ENCODE measurements at regions not wholly inside any gene's neighbourhood (a gene's known extent, or its start where the extent isn't known, plus 50 kb on each side); places are given as distances from the start of the nearest gene placed in this dataset.

GRCh38 chrX:915427-916229, 285.0 kb downstream of the SHOX start:
- TF ChIP-seq CTCF (IDR thresholded peaks at IDR 0.05) (no peak), POLR2A (IDR thresholded peaks at IDR 0.05) (no peak)

All from adrenal gland (tissue), 5 donors.